Left lung (tissue), 4 donors: ENCODE measurements at regions not wholly inside any gene's neighbourhood (a gene's known extent, or its start where the extent isn't known, plus 50 kb on each side); places are given as distances from the start of the nearest gene placed in this dataset.

ENCODE experiments used
- ATAC-seq: fragments of 200-7000 bp; cut with Tn5 transposase; one replicate; pipeline ENCODE4 v1.9.1; 2020; ENCODE audit warnings: moderate library complexity
- DNase-seq, 4 donors: peaks; one replicate each; pipeline ENCODE4 v3.0.0-alpha.2; 2013 to 2020
- H3K27ac ChIP-seq, 2 donors: fragments of 200-600 bp; sonication (generic) in 1 of 2; one replicate each; pipeline versions ENCODE4 v1.5.0 to v1.8.0; 2020 to 2021
- H3K27me3 ChIP-seq, 2 donors: fragments of 200-600 bp; sonication (generic) in 1 of 2; one replicate each; pipeline versions ENCODE4 v1.5.0 to v1.8.0; 2020 to 2021
- H3K36me3 ChIP-seq, 2 donors: fragments of 200-600 bp; sonication (generic) in 1 of 2; one replicate each; pipeline versions ENCODE4 v1.5.0 to v1.8.0; 2020 to 2021
- H3K4me1 ChIP-seq, 2 donors: fragments of 200-600 bp; one replicate each; pipeline ENCODE4 v1.8.0; 2021
- H3K4me3 ChIP-seq, 2 donors: fragments of 200-600 bp; sonication (generic) in 1 of 2; one replicate each; pipeline versions ENCODE4 v1.5.0 to v1.8.0; 2020 to 2021; ENCODE audit warnings: mild to moderate bottlenecking in 1 of 2
- H3K9me3 ChIP-seq, 2 donors: fragments of 200-600 bp; sonication (generic) in 1 of 2; one replicate each; pipeline versions ENCODE4 v1.5.0 to v1.8.0; 2020 to 2021
- intact Hi-C, 2 donors: fragments of 100-400 bp; cut with DNase I; formaldehyde crosslinking; loops; one replicate each; pipeline versions ENCODE4 v1.11.2 to v1.14.2; 2022
- TF ChIP-seq, protein P1 (sequence below), 2 donors: fragments of 200-600 bp; sonication (generic) in 1 of 2; IDR thresholded peaks; one replicate each; pipeline versions ENCODE4 v1.5.0 to v1.8.0; 2021; ENCODE audit warnings: antibody characterized with exemption in 2 of 2
- donor health status: DM: no; HTN: yes; CAD: no.
- donor health status: DM: no; HTN: no; CAD: no.

DNA sequence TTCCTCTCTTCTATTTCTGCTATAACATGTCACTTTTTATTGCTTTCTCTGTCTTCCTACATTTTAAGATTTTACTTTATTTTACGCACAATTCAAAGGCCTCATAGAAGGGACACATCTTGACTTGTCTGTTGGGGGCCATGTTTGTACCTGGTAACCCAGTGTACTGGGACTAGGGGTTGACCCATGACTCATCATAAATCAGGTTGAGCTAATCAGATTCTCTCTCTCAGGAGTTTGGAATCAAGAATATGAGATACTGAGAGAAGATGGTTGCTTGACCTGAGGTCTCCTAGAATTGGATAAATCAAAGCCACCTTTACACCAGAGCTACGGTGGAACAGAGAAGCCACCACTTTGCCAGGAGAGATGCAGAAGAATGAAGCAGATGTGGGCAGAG lies 153.0 kb downstream of the UXS1 start:
- intact Hi-C loops: no loop called here
- H3K27ac ChIP-seq: no peak overlapping the region
- no peaks in the 10 kb centered on the region for H3K36me3 ChIP-seq
- no peak for ATAC-seq
- no peaks in the 10 kb centered on the region for H3K9me3 ChIP-seq
- DNase-seq: no peak
- no peaks in the 10 kb centered on the region for H3K4me1 ChIP-seq
- no peaks in the 10 kb centered on the region for H3K27me3 ChIP-seq
- TF ChIP-seq, protein P1, sequence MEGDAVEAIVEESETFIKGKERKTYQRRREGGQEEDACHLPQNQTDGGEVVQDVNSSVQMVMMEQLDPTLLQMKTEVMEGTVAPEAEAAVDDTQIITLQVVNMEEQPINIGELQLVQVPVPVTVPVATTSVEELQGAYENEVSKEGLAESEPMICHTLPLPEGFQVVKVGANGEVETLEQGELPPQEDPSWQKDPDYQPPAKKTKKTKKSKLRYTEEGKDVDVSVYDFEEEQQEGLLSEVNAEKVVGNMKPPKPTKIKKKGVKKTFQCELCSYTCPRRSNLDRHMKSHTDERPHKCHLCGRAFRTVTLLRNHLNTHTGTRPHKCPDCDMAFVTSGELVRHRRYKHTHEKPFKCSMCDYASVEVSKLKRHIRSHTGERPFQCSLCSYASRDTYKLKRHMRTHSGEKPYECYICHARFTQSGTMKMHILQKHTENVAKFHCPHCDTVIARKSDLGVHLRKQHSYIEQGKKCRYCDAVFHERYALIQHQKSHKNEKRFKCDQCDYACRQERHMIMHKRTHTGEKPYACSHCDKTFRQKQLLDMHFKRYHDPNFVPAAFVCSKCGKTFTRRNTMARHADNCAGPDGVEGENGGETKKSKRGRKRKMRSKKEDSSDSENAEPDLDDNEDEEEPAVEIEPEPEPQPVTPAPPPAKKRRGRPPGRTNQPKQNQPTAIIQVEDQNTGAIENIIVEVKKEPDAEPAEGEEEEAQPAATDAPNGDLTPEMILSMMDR (IDR thresholded peaks at IDR 0.05): no peak
- H3K4me3 ChIP-seq: no peak overlapping the region

DNA sequence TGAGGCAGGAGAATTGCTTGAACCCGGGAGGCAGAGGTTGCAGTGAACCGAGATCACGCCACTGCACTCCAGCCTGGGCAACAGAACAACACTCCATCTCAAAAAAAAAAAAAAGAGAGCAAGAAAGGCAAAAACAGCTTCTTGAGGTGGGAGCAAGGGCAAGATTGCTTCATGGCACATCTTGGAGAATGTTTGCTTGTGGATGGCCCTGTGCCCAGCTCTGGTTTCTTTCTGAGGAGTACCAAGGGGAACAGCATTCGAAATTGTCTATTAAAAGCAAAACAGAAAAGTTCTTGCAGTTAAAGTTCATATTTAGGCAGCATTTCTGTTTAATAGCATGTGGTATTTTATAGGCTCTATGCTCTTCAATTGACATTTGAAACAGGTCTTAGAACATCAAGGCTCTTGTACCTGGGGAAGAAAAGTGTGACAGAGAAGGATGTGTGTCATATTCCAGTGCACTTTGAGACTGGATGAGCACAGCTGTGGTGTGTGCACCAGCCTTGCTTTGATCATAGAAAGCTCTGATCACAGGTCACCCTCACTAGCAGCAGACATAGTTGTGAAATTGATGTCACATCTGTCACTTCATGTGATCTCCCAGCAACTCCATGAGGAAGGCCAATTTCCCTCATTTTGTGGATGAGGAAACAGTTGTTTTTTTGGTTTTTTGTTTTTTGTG lies 154.3 kb downstream of the UXS1 start:
- H3K27ac ChIP-seq: no peak overlapping the region
- no peak overlapping the region for H3K4me3 ChIP-seq
- no peaks in the 10 kb centered on the region for H3K36me3 ChIP-seq
- H3K27me3 ChIP-seq: no peaks in the 10 kb centered on the region
- H3K4me1 ChIP-seq: no peaks in the 10 kb centered on the region
- DNase-seq (no peak), ATAC-seq (no peak)
- H3K9me3 ChIP-seq: no peaks in the 10 kb centered on the region
- TF ChIP-seq, protein P1 (IDR thresholded peaks at IDR 0.05): no peak
- intact Hi-C loops: no loop called here

DNA sequence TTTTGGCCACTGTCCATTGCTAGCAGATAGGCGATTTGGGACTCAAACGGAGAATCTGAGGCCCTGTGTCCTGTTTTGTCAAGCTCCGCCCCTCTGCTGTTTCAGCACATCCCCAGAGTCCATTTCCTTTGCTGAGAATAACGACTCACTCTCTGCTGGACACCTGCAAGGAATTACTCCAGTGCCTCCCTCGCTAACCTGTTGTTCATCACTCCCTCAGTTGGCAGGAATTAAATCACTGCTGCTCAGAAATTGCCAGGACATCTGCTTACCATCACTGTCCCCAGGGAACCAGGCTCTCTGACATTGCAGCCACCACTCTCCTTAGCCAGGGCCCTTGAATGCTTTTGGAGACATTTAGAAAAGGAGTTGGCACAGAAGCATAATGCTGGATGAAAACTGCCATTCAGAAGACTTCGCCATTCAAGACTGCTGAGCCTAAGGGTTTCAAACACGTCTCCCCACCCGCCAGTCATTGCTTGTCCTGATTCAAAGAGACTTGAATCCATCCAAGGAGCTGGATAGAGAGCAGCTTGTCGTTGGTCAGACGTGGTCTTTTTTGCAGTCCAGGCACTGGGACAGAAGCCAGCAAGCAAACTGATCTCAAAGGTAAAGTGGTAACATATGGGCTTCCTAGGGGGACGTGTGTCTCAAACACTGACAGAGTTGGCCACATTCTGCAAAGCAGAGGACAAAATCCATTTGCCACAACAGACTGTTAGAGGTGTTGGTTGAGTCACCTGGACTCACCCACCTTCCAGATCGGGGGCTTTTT lies 155.3 kb downstream of the UXS1 start:
- Histone ChIP-seq H3K4me1 (no peaks in the 10 kb centered on the region), H3K4me3 (no peak overlapping the region), H3K27ac (no peak overlapping the region), H3K9me3 (no peaks in the 10 kb centered on the region), H3K27me3 (no peaks in the 10 kb centered on the region), H3K36me3 (no peaks in the 10 kb centered on the region)
- intact Hi-C loops: no loop called here
- TF ChIP-seq, protein P1 (IDR thresholded peaks at IDR 0.05): no peak
- DNase-seq (no peak), ATAC-seq (no peak)

DNA sequence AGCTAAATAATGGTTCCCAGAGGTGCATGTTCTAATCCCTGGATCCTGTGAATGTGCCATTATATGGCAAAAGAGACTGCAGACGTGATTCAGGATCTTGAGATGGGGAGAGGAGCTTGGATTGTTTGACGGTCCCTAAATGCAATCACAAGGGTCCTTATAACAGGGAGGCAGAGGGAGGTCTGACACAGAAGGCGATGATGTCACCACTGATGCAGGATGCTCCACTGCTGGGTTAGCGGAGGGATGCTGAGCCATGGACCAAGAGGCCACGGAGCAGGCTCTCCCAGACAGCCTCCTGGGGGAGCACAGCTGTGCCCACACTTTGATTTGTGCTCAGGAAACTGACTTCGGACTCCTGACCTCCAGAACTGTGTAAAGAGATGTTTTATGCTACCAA lies 156.2 kb downstream of the UXS1 start:
- H3K36me3 ChIP-seq: no peaks in the 10 kb centered on the region
- no peaks in the 10 kb centered on the region for H3K27me3 ChIP-seq
- DNase-seq: no peak
- intact Hi-C loops: no loop called here
- no peak overlapping the region for H3K27ac ChIP-seq
- TF ChIP-seq, protein P1 (IDR thresholded peaks at IDR 0.05): no peak
- no peak overlapping the region for H3K4me3 ChIP-seq
- no peak for ATAC-seq
- no peaks in the 10 kb centered on the region for H3K9me3 ChIP-seq
- H3K4me1 ChIP-seq: no peaks in the 10 kb centered on the region

DNA sequence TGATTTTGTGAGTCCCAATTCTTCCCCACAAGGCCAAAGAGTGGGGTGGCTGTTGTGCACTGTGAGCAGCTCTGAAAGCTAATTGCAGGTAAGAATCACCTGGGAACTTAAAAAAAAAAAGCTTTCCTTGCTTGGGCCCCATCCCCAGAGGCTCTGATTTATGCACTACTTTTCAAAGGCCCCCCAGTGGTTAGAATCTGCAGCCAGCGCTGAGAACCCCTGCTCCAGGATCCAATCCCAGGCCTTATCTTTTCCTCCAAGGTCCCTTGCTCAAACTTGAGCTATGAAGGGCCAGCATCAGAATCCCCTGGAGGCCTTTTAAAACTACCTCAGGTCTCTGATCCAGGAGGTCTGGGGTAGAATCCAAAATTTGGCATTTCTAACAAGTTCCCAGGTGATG lies 156.8 kb downstream of the UXS1 start:
- intact Hi-C loops: no loop called here

More for the DNA sequence above, 156.8 kb downstream of the UXS1 start:
- no peak overlapping the region for H3K4me3 ChIP-seq
- ATAC-seq (no peak), DNase-seq (no peak)
- TF ChIP-seq, protein P1 (IDR thresholded peaks at IDR 0.05): no peak
- H3K4me1 ChIP-seq: no peaks in the 10 kb centered on the region
- H3K27ac ChIP-seq: no peak overlapping the region
- H3K36me3 ChIP-seq: no peaks in the 10 kb centered on the region
- H3K9me3 ChIP-seq: no peaks in the 10 kb centered on the region
- H3K27me3 ChIP-seq: no peaks in the 10 kb centered on the region
